Central memory CD8-positive, alpha-beta T cell (primary cell): ENCODE measurements at regions not wholly inside any gene's neighbourhood (a gene's known extent, or its start where the extent isn't known, plus 50 kb on each side); places are given as distances from the start of the nearest gene placed in this dataset.

Source experiments
- ATAC-seq: fragments of 150-1000 bp; cut with Tn5 transposase; replicated peaks from 2 replicates; pipeline ENCODE4 v1.10.0; 2022; ENCODE audit warnings: mild to moderate bottlenecking, moderate FRiP score, moderate number of reproducible peaks; ENCODE audit not compliant: poor library complexity, severe bottlenecking; ENCODE audit errors: extremely low read depth
- DNase-seq, 2 donors: peaks; one replicate each; pipeline ENCODE4 v3.0.0; 2021; ENCODE audit warnings: low spot score in 2 of 2
- H3K27ac Mint-ChIP-seq: one replicate; pipeline ENCODE4 v1.8.0; 2022; ENCODE audit warnings: low read depth, mild to moderate bottlenecking, moderate library complexity, mixed read lengths
- H3K27me3 Mint-ChIP-seq: one replicate; pipeline ENCODE4 v1.8.0; 2022; ENCODE audit warnings: mixed read lengths
- H3K36me3 Mint-ChIP-seq: one replicate; pipeline ENCODE4 v1.8.0; 2022; ENCODE audit warnings: mild to moderate bottlenecking, moderate library complexity, mixed read lengths; ENCODE audit not compliant: insufficient read depth
- H3K4me1 Mint-ChIP-seq: one replicate; pipeline ENCODE4 v1.8.0; 2022; ENCODE audit warnings: mixed read lengths
- H3K4me3 Mint-ChIP-seq: one replicate; pipeline ENCODE4 v1.8.0; 2022; ENCODE audit warnings: mild to moderate bottlenecking, moderate library complexity, mixed read lengths
- H3K9me3 Mint-ChIP-seq: one replicate; pipeline ENCODE4 v1.8.0; 2022; ENCODE audit warnings: mixed read lengths

- Mint-ChIP-seq H3K27me3 (no peaks in the 10 kb centered on the region), H3K4me1 (no peaks in the 10 kb centered on the region), H3K9me3 (peaks cover 12% of the 10 kb centered on the region), H3K4me3 (no peak overlapping the region), H3K27ac (no peak overlapping the region), H3K36me3 (no peaks in the 10 kb centered on the region)
- DNase-seq (no peak), ATAC-seq (no peak)
These were observed 402.1 kb upstream of the CHD6 start for GRCh38 chr20:42020316-42020715.

- H3K27ac Mint-ChIP-seq, result no peak overlapping the region
- no peaks in the 10 kb centered on the region for H3K27me3 Mint-ChIP-seq
- DNase-seq, result no peak
- no peak overlapping the region for H3K4me3 Mint-ChIP-seq
- H3K4me1 Mint-ChIP-seq, result no peaks in the 10 kb centered on the region
- ATAC-seq, result no peak
- no peaks in the 10 kb centered on the region for H3K36me3 Mint-ChIP-seq
- peaks cover 12% of the 10 kb centered on the region for H3K9me3 Mint-ChIP-seq
These were observed 400.8 kb upstream of the CHD6 start for GRCh38 chr20:42018979-42019378.

- no peaks in the 10 kb centered on the region for H3K36me3 Mint-ChIP-seq
- H3K27ac Mint-ChIP-seq, result no peak overlapping the region
- H3K9me3 Mint-ChIP-seq, result peaks cover 7% of the 10 kb centered on the region
- no peaks in the 10 kb centered on the region for H3K27me3 Mint-ChIP-seq
- ATAC-seq (no peak), DNase-seq (no peak)
- H3K4me3 Mint-ChIP-seq, result no peak overlapping the region
- H3K4me1 Mint-ChIP-seq, result no peaks in the 10 kb centered on the region
These were observed 391.9 kb upstream of the CHD6 start for GRCh38 chr20:42010090-42010489.

- Mint-ChIP-seq H3K27me3 (no peaks in the 10 kb centered on the region), H3K36me3 (no peaks in the 10 kb centered on the region), H3K4me1 (no peaks in the 10 kb centered on the region), H3K27ac (no peak overlapping the region), H3K4me3 (no peak overlapping the region), H3K9me3 (peaks cover 7% of the 10 kb centered on the region)
- ATAC-seq, result no peak
- no peak for DNase-seq
These were observed 389.1 kb upstream of the CHD6 start for GRCh38 chr20:42007251-42007650.

- Mint-ChIP-seq H3K4me1 (no peaks in the 10 kb centered on the region), H3K27me3 (no peaks in the 10 kb centered on the region), H3K36me3 (peaks cover 1% of the 10 kb centered on the region), H3K9me3 (peaks cover 9% of the 10 kb centered on the region), H3K27ac (no peak overlapping the region), H3K4me3 (no peak overlapping the region)
- ATAC-seq (no peak), DNase-seq (no peak)
These were observed 387.0 kb upstream of the CHD6 start for GRCh38 chr20:42005211-42005610.

- ATAC-seq, result no peak
- Mint-ChIP-seq H3K4me1 (no peaks in the 10 kb centered on the region), H3K27ac (no peak overlapping the region), H3K27me3 (no peaks in the 10 kb centered on the region), H3K9me3 (peaks cover 19% of the 10 kb centered on the region), H3K36me3 (peaks cover 1% of the 10 kb centered on the region), H3K4me3 (no peak overlapping the region)
- no peak for DNase-seq
These were observed 385.2 kb upstream of the CHD6 start for GRCh38 chr20:42003380-42003779.

- H3K27ac Mint-ChIP-seq, result no peak overlapping the region
- no peak for ATAC-seq
These were observed 380.6 kb upstream of the CHD6 start for GRCh38 chr20:41998539-41999341.

GRCh38 chr20:41996951-41997350 lies 378.8 kb upstream of the CHD6 start:
- ATAC-seq (no peak), DNase-seq (no peak)
- Mint-ChIP-seq H3K27ac (no peak overlapping the region), H3K4me3 (no peak overlapping the region), H3K36me3 (peaks cover 1% of the 10 kb centered on the region), H3K4me1 (no peaks in the 10 kb centered on the region), H3K27me3 (no peaks in the 10 kb centered on the region), H3K9me3 (peaks cover 28% of the 10 kb centered on the region)

More at GRCh38 chr20:41998539-41999341, 380.6 kb upstream of the CHD6 start:
- Mint-ChIP-seq H3K9me3 (peaks cover 28% of the 10 kb centered on the region), H3K27me3 (no peaks in the 10 kb centered on the region), H3K4me1 (no peaks in the 10 kb centered on the region), H3K4me3 (no peak overlapping the region), H3K36me3 (peaks cover 1% of the 10 kb centered on the region)
- DNase-seq, result no peak

GRCh38 chr20:41992481-41992880 lies 374.3 kb upstream of the CHD6 start:
- no peaks in the 10 kb centered on the region for H3K27me3 Mint-ChIP-seq
- DNase-seq (no peak), ATAC-seq (no peak)
- H3K4me1 Mint-ChIP-seq, result no peaks in the 10 kb centered on the region
- peaks cover 4% of the 10 kb centered on the region for H3K9me3 Mint-ChIP-seq
- H3K27ac Mint-ChIP-seq, result no peak overlapping the region
- no peak overlapping the region for H3K4me3 Mint-ChIP-seq
- no peaks in the 10 kb centered on the region for H3K36me3 Mint-ChIP-seq

- no peak for DNase-seq
- no peak overlapping the region for H3K4me3 Mint-ChIP-seq
These were observed 373.2 kb upstream of the CHD6 start for GRCh38 chr20:41991412-41991811.

GRCh38 chr20:41989935-41990635 lies 371.9 kb upstream of the CHD6 start:
- Mint-ChIP-seq H3K4me1 (no peaks in the 10 kb centered on the region), H3K36me3 (no peaks in the 10 kb centered on the region), H3K4me3 (no peak overlapping the region), H3K27me3 (no peaks in the 10 kb centered on the region), H3K27ac (no peak overlapping the region), H3K9me3 (peaks cover 3% of the 10 kb centered on the region)
- ATAC-seq (no peak), DNase-seq (no peak)

More at GRCh38 chr20:41991412-41991811, 373.2 kb upstream of the CHD6 start:
- ATAC-seq, result no peak
- Mint-ChIP-seq H3K27ac (no peak overlapping the region), H3K36me3 (no peaks in the 10 kb centered on the region), H3K4me1 (no peaks in the 10 kb centered on the region), H3K27me3 (no peaks in the 10 kb centered on the region), H3K9me3 (peaks cover 3% of the 10 kb centered on the region)

- ATAC-seq (no peak), DNase-seq (no peak)
- Mint-ChIP-seq H3K4me1 (no peaks in the 10 kb centered on the region), H3K4me3 (no peak overlapping the region), H3K36me3 (no peaks in the 10 kb centered on the region), H3K27me3 (no peaks in the 10 kb centered on the region), H3K9me3 (peaks cover 3% of the 10 kb centered on the region), H3K27ac (no peak overlapping the region)
These were observed 371.0 kb upstream of the CHD6 start for GRCh38 chr20:41989039-41989679.

GRCh38 chr20:41984031-41984430 lies 365.9 kb upstream of the CHD6 start:
- no peak for ATAC-seq
- Mint-ChIP-seq H3K9me3 (peaks cover 3% of the 10 kb centered on the region), H3K4me3 (no peak overlapping the region), H3K36me3 (no peaks in the 10 kb centered on the region), H3K4me1 (no peaks in the 10 kb centered on the region), H3K27me3 (no peaks in the 10 kb centered on the region), H3K27ac (no peak overlapping the region)
- no peak for DNase-seq
